ENCODE measurements at regions not wholly inside any gene's neighbourhood (a gene's known extent, or its start where the extent isn't known, plus 50 kb on each side); places are given as distances from the start of the nearest gene placed in this dataset.

DNA sequence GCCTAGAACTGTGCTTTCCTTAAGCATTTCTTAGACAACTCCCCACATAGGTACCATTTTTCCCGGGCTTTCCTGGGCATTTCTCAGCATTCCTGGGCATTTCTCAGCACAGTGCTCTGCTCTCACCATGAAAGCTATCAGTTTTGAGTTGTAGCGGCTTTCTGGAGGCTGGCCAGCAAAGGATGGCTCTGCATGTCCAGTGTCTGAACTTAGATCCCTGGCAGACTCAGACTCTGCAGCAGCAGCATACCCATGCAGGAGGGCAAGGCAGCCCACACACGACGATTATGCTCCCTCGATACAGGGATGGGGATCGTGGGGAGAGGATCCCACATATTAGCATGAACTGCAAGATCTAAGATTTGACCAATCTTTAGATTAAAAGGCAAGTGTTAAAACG is 248.9 kb upstream of the MKI67 start:
- no peak for DNase-seq (ENCODE audit: low spot score)

GRCh38 chr10:128377364-128377987 is 251.3 kb upstream of the MKI67 start:
- no peak for DNase-seq (ENCODE audit: low spot score)

DNA sequence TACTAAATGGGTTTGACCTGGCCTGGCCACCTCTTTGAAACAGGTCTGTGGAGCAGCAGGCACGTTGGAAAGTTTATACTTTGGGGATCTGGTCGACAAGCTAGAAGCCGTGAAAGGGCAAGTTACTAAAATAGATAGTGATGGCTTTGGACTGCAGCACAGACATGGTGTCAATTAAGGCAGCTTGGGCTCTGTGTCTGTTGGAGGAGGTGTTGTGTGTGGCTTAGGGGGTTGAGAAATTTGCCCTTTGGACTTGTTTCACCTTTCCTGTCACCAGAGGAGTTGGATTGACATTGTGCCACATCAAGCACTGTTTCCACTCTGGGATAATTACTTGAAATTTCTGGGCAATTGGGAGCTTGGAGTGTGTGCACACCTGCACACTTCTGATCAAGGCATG is 251.8 kb upstream of the MKI67 start:
- DNase-seq (ENCODE audit: low spot score) = no peak

DNA sequence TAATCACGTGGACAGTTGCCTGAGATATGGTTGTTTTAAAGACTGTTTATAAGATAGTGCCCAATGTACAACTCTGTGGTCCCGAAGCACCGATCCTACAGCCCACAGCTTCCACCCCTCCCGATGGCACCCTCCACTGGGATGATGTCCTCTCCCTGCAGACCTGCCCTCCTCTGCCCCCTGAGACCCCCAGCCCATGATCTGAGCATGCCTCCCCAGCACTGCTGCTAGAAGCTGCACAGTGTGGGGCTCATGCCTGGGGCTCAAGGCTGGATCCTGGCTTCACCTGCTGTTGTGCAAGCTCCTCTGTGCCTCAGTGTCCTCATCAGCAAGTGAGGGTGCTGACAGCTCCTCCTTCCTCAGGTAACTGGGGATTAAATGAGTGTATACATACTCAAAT is 254.7 kb upstream of the MKI67 start:
- DNase-seq (ENCODE audit: low spot score) = no peak

DNA sequence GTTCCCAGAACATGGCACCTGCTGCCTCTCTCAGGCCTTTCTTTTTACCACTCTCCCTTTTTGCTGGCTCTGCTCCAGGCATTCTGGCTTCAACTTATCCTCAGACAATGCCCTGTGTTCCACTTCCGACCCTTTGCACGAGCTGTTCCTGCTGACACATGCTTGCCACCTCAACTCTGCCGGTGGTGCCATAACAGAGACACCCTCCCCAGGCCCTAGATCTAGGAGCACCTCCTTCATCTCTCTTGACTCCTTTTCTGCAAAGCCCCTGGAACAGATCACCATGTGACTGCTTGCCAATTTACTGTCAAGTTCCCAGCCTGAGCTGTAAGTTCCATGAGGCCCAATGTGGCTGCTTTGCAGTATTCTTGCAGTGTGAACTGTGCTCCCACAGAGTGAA is 256.0 kb upstream of the MKI67 start:
- DNase-seq (ENCODE audit: low spot score) = no peak

DNA sequence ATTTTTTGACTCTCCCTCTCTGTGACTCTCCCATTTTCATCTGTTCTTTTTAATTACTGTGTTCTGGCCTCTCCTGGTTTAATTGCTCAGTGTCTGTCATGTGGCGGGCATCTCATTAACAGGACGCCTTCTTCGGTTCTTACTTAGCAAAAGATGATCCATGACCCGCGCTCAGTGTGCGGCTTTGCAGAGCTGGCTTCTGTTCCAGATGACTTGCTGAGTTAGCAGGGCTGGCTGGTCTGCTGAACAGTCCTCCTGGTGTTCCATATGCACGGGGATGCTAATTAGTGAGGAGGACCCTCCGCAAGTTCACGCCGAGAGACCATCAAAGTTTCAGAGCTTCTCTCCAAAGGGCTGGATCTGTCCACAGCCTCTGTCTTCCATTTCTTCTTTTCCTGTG is 258.6 kb upstream of the MKI67 start:
- DNase-seq (ENCODE audit: low spot score) = no peak

- DNase-seq (ENCODE audit: low spot score) = no peak
These were observed 260.0 kb upstream of the MKI67 start for GRCh38 chr10:128386231-128386630.

DNA sequence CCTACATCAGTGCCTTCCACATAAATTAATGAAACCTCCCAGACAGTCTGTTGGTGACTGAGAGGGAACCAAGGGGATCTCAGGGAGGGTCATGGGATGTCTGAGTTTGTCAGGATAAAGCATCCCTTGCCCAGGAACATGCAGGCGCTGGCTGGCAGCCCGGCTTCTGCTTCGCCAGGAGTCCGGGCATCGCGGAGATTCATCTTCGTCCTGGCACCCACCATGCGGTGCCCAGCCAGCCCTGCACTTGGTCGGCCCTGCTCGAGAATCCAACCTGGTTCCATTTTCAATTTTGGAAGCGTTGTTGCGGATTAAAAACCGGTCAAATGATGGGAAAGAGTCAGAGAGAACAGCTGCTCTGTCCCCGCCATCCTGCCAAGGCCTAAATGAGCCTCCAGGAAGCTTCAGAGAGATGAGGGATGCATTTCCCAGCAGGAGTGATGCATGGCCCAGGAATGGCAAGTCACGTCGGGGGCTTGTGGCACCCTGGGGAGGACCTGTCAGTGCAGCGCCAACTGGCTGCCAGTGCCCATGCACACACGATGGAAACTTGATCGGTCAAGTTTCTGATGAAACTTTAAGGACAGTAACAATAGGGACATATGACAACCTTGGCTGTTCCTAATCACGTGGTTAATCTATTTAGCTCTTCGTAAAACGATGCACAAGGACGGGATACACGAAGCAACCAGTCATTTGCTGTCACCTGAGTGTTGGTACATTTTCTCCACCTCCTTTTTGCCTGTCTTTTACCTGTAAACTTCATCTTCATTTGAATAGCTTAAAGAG is 260.8 kb upstream of the MKI67 start:
- no peak for DNase-seq (ENCODE audit: low spot score)

DNA sequence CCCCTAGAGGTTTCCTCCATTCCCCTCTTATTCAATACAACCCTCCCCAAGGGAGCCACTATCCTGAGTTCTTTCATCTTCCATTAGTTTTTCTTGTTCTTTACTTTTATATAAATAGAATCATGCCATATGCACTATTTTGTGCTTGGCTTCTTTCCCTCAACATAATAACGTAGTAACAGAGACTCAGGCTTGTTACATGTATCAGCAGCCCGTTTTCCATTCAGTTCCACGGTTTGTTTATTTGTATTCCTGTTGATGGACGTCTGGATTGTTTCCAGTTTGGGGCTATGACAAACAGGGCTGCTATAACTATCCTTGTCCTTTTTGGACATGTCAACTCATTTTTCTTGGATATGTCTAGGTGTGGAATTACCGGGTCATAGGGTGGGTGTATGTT is 264.4 kb upstream of the MKI67 start:
- no peak for DNase-seq (ENCODE audit: low spot score)

DNA sequence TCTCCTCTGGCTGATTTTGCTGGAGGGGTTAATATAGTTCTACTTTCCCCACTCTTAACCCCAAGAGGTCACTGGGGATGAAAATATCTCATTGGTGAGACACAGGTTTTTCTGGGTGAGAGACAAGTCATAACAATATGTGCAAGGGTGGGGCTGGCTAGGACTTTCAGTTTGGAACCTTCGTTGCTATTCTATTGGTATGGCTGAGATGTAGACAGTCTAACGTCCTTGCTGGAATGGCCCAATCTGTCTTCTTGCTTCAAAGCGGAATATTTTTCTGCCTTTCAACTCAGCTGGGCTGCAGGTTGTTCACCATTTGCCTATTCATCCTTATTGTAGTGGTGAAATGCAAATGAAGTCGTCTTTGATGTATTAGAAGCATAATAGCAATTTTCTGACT is 267.3 kb upstream of the MKI67 start:
- DNase-seq (ENCODE audit: low spot score) = no peak

- DNase-seq (ENCODE audit: low spot score) = no peak
These were observed 271.9 kb upstream of the MKI67 start for GRCh38 chr10:128398118-128398517.

GRCh38 chr10:128398999-128399398 is 272.8 kb upstream of the MKI67 start:
- no peak for DNase-seq (ENCODE audit: low spot score)

DNA sequence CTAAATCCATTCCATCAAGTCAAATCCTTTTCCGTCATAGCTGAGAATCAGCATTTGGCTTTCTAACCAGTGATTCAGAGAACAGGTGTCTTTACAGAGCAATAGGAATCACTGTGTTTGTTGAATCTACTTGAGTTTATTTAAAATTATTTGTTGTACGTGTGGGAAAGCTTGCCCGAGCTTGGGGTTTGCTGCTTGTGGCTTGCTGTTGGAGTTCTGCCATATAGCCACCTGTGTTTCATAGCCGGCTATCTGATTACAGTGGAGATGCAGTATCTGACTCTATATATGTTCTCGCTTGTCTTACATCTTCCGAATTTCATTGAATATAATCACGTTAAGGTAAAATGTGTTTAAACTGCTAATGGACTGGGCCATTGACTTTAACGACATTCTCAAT is 274.3 kb upstream of the MKI67 start:
- DNase-seq (ENCODE audit: low spot score) = no peak

DNA sequence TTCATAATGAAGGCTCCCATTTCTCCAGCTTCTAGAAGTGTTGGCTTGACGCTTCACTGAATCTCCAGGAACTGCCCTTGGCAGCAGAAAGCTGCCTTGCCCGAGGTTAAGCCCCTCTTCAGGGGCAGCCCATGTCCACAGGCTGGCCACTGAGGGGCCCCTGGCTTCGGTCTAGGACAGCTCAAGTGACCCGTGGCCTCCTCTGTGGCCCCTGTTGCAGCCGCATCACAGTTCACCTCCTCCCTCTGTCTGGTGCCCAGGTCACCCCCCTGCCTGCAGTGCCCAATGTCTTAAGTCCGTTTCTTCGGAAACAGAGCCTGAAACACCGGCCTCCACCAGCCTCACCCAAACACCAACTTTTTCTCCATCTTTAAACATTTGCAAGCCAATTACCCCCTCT is 279.2 kb upstream of the MKI67 start:
- no peak for DNase-seq (ENCODE audit: low spot score)

- DNase-seq (ENCODE audit: low spot score) = no peak
These were observed 285.4 kb upstream of the MKI67 start for GRCh38 chr10:128411643-128412042.

DNA sequence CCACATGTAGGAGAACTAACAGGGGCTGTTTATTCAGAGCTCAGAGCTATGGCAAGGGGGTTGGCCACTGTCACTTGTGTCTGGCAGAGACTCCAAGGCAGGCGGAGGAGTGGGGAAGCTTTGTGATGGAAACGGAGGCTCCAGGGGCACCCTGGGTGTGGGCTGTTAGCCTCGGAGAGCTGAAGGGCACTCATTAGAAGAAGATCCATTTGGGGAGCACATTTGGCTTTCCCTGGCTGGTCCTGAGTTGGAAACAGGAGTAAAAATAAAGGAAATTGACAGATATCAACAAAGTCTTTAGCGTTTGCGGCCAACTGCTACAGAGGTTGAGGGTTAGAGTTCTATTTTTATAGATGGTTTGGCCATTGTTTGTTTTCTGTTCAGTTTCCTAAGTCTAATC is 288.3 kb upstream of the MKI67 start:
- DNase-seq (ENCODE audit: low spot score) = no peak

DNA sequence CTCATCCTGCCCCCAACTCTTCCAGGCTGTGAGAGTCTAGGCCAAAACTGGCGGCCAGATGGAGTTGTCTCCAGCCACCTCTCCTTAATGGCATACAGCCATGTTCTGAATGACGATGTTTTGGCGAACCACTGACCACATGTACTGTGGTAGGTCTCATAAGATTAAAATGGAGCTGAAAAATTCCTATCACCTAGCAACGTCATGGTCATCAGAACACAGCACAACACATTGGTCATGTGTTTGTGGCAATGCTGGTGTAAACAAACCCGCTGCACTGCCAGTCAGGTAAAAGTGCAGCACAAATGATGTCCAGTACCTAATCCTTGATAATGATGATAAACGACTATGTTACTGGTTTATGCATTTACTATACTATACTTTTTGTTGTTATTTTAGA is 290.0 kb upstream of the MKI67 start:
- DNase-seq (ENCODE audit: low spot score) = no peak

DNA sequence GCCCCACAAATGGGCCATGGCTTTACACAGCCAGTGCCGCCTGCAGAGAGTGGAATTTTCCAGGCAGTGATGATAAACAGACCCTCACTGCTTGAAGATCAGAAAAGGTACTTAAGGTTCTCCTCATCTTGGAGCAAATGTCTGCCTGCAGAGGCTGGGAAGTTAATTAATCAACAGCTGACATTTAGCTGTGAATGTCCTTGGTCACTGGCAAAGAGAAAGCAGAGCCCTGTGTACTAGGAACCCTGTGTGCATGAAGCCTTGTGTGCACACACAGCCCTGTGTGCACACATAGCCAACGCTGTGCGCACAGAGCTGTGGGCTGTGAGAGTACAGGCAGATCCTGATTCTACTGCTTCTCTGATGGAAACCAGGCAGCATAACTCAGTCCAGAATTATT is 291.6 kb upstream of the MKI67 start:
- DNase-seq (ENCODE audit: low spot score) = no peak

- DNase-seq (ENCODE audit: low spot score) = no peak
These were observed 292.6 kb upstream of the MKI67 start for GRCh38 chr10:128418819-128419218.

GRCh38 chr10:128419466-128420019 is 293.3 kb upstream of the MKI67 start:
- DNase-seq (ENCODE audit: low spot score) = no peak

GRCh38 chr10:128420623-128421022 is 294.4 kb upstream of the MKI67 start:
- no peak for DNase-seq (ENCODE audit: low spot score)

DNA sequence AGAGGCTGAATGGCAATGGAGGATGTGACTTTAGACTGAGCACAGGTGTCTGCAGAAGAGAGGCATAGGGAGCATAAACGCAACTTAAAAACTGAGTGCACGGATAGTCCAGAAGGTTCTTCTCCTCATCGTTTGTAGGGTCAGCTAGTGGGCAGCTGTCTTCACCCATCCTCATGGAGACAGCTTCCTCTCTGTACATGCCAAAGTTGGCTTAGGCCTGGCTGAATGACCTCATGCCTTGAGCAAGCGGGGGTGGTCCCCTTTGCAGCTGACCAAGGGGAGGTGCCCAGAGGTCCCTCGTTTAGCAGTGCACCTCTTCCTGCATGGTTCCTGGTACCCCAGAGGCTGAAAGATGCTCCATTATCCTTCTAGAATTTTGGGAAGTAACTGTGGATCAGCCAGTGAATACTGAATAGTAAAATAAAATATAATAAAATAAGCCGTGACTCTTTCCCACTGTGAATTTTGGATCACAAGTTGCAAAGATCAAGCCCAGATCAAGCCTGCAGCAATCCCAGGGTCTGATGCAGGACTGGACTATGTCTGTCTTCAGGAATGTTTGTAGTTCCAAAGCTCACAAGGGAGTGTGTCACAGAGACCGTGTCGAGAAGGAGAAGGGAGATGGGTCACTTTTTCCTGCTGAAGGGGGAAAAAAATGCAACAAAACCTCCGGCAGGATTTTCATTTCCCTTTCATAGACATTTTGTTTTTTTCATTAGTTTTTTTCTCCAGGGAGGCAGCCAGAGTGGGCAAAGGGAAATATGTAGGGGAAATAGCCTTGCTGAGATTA is 295.3 kb upstream of the MKI67 start:
- DNase-seq (ENCODE audit: low spot score) = no peak

DNA sequence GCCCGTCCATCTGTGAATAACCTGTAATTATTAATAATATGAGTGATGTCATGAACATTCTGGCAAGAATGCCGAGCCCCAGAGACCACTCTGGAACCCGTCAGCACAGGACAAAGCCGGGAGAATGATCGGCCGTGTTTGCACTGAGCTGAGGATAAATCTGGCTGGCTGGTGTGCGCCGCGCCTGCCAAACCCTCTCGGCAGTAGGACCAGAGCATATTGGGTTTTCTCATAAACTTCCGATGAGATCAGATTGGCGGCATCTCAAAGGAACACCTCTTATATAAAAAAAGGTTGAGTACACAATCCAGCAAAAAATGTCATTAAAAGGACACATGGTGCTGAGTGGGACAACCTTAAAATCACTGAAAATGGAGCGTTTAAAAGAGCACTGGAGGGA is 296.0 kb upstream of the MKI67 start:
- no peak for DNase-seq (ENCODE audit: low spot score)
